HT-29 (cell line): ENCODE measurements at regions not wholly inside any gene's neighbourhood (a gene's known extent, or its start where the extent isn't known, plus 50 kb on each side); places are given as distances from the start of the nearest gene placed in this dataset.
"Not testable (repeated sequence)": the region's sequence is repeated elsewhere in the genome, so short reads cannot be mapped to it uniquely, and the experiment has no call there.

Experiments
- DNase-seq: peaks from one replicate; pipeline ENCODE4 v3.0.0-alpha.2; 2015; ENCODE audit warnings: low spot score

- DNase-seq: peak; percentile 48
These were observed 160.4 kb downstream of the CPEB2 start for GRCh38 chr4:15162465-15163283.

DNA sequence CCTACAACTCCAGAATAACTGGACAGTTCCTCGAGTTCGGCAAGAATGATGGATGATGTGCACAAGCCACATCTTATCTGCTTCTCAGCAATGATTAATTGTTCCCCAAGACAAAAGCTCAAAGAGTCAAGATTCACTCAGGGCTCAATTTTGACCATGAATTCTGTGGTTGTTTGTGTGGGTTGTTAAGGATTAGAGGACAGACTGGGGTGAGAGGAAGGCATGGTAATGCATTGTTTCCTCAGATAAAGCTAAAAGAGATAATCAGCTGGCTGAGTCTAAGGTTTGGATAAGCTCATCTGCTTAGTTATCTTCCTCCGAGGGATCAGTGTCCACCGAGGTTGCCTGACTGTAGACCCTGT lies 161.0 kb downstream of the CPEB2 start:
- DNase-seq: no peak

DNA sequence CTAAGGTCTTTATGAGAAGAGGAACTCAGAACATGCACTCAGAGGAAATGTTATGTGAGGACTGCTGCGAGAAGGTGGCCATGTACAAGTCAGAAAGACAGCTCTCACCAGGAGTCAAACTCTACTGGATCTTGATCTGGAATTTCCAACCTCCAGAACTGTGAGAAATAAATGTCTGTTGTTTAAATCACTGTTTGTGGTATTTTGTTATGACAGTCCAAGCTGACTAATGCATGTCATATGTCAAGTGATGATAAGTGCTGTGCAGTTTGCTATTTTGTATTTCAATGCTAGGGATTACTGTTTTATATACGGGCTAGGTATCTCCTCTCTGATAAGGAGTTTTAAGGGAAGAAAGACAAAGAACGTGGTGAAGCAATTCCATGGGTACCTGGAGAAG lies 162.3 kb downstream of the CPEB2 start:
- DNase-seq: no peak

DNA sequence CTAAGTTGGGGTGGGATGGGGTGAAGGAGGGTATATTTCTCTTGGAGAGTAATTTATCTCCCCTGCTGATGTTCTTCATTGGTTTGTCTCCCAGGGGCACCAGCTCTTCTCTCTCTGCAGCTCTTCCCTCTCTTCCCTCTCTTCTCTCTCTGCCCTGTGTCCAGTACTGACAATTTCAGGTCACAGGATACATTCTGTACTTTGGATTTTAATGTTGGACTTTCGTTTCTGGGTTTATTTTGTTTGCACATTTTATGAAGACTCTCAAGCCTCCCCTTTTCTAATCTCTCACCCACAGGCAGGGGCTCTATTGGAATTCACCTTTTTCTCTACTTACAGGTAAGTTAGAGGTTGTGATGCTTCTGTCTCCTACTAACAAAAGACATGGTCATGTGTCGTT lies 165.5 kb downstream of the CPEB2 start:
- DNase-seq: no peak

DNA sequence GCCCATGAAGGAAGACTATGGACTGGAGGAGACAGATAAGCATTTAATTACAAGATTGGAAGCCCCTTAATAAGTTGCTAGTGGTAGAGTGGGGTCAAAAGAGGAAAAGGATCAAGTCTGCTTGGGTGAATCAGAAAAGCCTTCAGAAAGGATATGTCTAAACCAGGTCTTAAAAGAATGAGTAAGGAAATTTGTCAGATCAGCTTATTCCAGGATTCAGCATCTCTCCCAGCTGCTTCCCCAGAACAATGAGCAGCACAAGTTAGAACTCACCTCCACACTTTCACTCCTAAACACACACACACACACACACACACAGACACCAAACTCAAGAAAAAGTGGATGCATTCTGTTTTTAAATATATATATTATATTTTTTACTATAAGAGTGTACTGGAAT lies 166.5 kb downstream of the CPEB2 start:
- DNase-seq: no peak

- DNase-seq: no peak
These were observed 169.4 kb downstream of the CPEB2 start for GRCh38 chr4:15171725-15172124.

DNA sequence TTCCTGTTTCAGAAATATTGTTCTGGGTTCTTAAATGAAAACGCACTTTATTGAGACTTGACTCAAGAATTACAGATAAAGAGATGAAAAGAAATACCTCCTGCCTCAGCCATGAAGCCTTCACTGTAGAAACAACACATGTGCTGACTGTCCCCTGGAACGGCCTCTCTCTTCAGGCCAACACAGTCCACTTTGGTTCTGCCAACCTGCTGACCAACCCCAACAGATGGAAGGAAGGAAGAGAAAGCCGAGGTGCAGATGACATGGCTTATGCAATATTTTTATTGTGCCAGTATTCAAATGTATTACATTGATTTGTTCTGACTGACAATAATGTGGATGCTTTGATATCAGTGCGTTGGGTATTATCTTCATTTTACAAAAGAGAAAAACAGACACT lies 171.0 kb downstream of the CPEB2 start:
- DNase-seq: no peak

DNA sequence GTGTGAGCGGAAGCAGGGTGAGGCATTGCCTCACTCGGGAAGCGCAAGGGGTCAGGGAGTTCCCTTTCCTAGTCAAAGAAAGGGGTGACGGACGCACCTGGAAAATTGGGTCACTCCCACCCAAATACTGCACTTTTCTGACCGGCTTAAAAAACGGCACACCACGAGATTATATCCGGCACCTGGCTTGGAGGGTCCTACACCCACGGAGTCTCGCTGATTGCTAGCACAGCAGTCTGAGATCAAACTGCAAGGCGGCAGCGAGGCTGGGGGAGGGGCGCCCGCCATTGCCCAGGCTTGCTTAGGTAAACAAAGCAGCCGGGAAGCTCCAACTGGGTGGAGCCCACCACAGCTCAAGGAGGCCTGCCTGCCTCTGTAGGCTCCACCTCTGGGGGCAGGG lies 171.9 kb downstream of the CPEB2 start:
- DNase-seq: not testable (repeated sequence)

GRCh38 chr4:15179842-15180241 lies 177.6 kb downstream of the CPEB2 start:
- DNase-seq: not testable (repeated sequence)

DNA sequence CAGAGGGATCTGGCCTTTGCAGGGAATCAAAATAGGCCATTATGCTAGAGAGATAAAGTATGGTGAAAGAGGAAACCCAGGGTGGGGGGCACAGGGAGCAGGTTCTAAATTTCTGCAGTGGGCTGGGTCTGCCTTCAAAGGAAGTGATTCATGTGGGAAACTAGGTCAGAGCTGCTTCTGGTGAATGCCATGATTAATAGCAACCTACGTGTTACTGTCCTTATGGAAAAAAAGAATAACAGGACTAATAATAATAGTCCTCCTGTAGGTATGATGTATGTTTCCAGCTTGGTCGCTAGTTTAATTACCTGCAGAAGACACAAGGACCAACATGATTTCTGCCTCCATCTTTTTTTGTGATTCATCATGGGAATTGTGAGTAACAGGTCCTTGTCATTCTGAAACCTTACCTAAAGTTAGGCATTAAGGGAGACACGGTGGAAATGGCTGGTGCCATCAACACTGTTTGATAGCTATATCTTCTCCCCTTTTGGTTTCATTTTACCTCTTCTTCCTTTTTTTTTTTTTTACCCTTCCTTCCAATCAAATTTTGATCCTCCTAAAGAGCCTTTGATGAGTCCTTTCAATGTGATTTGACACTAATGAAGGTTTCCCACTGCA lies 180.4 kb downstream of the CPEB2 start:
- DNase-seq: no peak

GRCh38 chr4:15186149-15186548 lies 183.9 kb downstream of the CPEB2 start:
- DNase-seq: no peak

DNA sequence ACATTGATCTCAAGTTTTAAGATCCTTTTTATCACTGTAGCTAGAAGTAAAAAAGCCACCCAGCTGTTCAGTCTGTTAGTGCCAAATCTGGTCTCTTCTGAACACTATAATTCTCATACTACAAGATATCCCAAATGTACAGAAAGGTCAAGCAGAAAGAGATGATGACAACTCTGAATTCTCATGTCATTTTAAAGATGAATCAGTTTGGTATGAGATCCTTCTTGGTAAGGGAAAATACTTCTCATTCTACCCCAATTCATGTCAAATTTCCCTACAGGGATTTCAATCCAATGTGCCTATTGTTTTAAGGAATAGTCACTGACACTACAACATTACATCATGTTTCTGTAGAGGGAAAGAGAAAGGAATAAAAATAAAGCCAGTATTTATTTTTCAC lies 184.5 kb downstream of the CPEB2 start:
- DNase-seq: no peak

DNA sequence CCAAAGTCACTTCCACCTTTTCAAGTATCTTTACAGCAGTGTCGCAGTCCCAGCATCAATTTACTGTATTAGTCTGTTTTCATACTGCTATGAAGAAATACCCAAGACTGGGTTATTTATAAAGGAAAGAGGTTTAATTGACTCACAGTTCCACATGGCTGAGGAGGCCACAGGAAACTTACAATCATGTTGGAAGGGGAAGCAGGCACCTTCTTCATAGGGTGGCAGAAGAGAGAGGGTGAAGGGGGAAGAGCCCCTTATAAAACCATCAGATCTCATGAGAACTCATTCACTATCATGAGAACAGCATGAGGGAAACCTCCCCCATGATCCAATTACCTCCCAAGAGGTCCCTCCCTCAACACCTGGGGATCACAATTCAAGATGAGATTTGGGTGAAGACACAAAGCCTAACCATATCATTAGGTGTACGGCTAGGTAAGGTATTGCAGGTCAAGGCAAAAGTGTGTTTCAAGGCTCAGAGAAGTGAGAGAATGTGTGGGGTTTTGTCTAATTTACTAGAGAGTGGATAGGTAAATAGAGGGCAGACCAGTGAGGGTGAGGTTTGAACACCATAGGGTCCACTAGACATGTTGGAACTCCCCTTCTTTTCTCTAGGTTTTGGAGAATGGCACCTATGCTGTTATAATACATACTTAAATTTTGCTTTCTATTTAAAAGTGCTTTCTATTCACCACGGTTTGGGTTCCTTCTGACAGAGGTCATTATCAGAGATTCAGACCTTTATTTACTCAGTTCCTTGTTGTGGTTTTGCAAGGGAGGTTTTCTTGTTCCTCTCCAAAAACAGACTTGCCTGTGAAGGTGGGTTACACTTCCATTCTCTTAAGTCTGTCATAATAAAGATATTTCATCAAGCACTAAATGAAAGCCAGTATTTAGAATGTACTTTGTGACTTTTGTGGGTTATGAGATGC lies 186.6 kb downstream of the CPEB2 start:
- DNase-seq: no peak

GRCh38 chr4:15194520-15194919 lies 192.2 kb downstream of the CPEB2 start:
- no peak for DNase-seq

- DNase-seq: peak; percentile 27
These were observed 194.7 kb downstream of the CPEB2 start for GRCh38 chr4:15197005-15197404.

- no peak for DNase-seq
These were observed 195.9 kb downstream of the CPEB2 start for GRCh38 chr4:15198070-15198727.

- DNase-seq: no peak
These were observed 199.5 kb downstream of the CPEB2 start for GRCh38 chr4:15201782-15202181.

DNA sequence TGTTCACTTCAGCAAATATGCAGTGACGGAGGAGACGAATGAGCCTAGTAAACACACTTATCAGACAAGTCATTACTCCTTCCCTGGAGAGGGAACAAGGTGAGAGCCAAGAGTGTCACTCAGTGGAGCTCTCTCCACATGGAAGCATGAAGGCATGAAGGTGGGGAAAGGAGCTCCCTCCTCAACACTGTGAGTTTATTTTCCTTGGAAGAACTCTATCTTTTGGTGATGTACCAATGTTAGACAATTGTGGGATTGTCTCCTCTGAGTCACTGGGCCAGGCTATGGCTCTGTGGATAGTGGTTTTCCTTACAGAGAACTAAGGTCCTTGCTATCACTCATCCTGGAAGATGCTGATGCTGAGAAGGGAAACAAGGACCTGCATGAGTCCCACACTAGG lies 200.2 kb downstream of the CPEB2 start:
- no peak for DNase-seq

DNA sequence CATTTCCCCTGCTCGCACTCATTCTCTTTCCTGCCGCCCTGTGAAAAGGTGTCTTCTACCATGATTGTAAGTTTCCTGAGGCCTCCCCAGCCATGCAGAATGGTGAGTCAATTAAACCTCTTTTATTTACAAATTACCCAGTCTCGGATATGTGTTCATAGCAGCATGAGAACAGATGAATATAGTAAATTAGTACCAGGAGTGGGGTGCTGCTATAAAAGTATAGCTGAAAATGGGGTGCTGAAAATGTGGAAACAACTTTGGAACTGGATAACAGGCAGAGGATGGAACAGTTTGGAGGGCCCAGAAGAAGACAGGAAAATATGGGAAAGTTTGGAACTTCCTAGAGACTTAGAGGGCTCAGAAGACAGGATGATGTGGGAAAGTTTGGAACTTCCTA lies 204.2 kb downstream of the CPEB2 start:
- DNase-seq: not testable (repeated sequence)

GRCh38 chr4:15213302-15213970 lies 211.2 kb downstream of the CPEB2 start:
- DNase-seq: no peak

DNA sequence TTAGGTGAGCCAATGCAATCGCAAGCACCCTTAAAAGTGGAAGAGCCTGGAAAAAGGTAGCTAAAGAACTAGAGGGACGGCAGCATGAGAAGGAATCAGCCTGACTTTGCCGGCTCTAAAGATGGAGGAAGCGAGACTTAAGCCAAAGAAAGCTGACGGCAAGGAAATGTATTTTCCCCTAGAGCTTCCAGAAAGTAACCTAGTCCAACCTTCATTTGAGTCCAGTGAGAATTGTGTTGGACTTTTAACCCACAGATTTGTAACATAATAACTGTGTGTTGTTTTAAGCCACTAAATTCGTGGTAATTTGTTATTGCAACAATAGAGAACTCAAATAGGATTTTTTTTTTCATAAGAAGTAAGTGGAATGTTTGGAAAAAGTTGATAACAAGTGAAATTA lies 212.7 kb upstream of the C1QTNF7 start:
- no peak for DNase-seq
